GM19467 (cell line): ENCODE measurements at regions not wholly inside any gene's neighbourhood (a gene's known extent, or its start where the extent isn't known, plus 50 kb on each side); places are given as distances from the start of the nearest gene placed in this dataset.
"Not testable (repeated sequence)": the region's sequence is repeated elsewhere in the genome, so short reads cannot be mapped to it uniquely, and the experiment has no call there.

ENCODE experiments used
- ATAC-seq: cut with Tn5 transposase; IDR thresholded peaks from one replicate; pipeline ENCODE4 v1.9.1; 2021; ENCODE audit warnings: mild to moderate bottlenecking, moderate library complexity; ENCODE audit not compliant: unreplicated experiment

DNA sequence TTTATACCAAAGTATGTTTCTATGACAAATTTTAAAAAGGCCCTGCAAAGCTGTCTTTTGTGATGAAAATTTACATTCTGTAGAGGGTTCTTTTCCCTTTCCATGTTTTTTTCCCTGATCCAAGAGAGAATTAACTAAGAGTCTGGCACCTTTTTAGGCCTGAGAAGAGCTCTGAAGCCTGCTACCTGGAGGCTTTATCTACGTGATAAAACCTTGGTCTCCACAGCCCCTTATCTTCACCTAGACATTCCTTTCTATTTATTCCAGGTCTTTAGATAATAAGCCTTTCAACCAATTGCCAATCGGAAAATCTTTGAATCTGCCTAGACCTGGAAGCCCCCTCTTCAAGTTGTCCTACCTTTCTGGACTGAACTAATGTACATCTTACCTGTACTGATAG lies 774.1 kb upstream of the LRRTM1 start:
- ATAC-seq = no peak

DNA sequence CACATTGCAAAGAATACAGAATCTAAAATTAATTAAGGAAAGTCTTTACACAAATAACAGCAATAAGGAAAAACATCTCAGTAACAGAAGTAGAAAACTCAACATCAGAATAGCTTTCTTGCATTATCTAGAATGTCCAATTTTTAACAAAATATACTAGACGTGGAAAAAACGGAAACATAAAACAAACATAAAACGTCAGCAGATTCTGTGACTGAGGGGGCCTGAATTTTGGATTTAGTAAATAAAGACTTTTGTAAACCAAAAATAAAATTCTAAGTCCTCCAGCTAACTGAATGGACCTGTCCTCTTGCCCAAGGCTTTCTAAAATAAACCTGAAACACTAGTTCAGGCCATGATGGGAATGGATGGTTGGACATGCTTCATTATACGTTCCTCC lies 773.5 kb upstream of the LRRTM1 start:
- ATAC-seq = no peak

DNA sequence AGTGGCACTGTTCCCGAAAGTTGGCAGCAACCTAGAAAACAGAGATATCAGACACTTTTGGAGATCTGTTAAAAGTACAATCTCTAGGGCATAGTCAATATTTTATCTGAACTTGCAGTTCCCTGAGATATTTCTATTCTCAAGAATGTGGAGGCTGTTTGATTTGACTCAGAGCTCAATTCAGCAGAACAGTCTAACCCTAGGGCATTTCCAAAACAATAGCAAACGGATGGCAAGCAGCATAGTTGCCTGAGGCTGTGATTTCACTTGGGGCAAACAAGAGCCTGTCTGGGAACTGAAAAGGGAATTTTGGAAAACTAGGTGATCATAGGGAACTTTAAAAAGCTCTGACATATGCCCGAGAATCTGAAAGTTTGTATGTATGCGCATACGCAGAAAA lies 772.8 kb upstream of the LRRTM1 start:
- no peak for ATAC-seq

DNA sequence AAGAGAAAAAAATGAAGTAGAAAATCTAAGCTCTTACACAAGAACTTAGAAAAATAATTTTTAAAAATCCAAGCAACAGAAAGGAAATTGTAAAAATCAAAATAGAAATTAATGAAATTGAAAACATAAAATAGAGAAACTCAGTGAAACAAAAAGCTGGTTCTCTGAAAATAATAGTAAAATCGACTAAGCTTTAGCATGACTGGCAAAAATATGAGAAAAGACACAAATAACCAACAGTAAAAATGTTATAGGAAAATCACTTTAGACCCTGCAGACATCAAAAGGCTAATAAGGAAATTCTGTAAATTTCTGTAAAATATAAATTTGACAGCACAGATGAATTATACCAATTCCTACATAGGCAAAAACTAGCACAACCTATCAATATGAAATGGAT lies 768.9 kb upstream of the LRRTM1 start:
- ATAC-seq = no peak

DNA sequence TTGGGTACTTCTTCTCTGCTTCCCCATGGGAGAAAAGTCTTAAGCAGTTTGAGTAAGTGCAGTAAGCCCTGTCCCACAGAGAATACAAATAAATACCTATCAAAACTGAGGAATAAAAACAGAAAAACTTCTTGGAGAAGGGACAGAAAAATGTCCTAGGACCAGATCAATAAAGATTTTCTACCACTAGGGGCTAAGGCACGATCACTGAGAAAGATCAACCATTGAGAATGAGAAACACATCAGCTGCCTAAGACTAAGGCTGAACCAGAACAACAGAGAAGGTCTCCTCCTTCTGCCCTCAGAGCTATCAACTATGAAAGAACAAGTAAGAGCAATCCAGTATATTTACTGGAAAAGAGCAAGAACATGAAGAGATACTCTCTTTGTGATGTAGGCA lies 763.6 kb upstream of the LRRTM1 start:
- no peak for ATAC-seq

DNA sequence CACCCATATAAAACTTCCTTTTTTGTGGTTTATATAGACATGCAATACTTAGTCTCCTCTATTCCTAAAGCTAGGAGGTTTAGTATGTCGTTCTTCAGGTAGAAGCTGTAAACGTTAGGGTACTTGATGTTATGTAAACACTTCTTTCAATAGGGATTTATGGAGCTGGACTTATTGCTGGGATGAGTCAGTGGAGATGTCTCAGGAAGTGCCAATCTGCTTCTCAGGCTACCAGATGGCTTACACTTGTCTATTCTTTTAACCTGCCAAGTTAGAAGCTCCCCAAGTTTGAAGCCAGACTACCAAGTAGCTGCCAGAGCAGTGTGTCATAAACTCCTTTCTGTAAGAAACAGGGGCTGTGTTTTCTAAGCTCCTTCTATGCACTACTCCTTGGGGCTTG lies 756.5 kb upstream of the LRRTM1 start:
- no peak for ATAC-seq

DNA sequence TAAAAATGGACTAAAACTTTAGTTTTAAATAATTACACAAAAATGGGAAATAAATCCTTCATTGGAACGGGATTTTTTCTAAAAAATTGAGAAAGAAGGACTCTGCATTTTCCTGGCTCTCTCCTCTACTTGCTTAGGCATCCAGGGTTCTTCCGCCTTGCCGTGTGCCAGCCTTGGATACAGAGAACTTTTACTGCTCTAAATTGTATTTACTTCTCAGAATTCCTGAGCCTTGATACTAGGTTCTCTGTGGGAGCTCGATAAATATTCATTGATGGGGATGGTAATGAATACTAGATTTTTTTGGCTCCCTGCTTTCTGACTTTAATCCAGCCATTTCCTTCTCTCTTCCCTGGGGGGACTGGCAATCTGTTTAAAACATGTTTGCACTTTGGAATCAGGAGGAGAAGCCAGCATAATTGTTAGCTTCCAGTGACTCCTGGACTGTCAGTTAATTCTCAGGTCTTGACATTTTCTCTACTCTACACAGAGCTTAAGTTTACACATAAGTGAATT lies 746.1 kb upstream of the LRRTM1 start:
- no peak for ATAC-seq

DNA sequence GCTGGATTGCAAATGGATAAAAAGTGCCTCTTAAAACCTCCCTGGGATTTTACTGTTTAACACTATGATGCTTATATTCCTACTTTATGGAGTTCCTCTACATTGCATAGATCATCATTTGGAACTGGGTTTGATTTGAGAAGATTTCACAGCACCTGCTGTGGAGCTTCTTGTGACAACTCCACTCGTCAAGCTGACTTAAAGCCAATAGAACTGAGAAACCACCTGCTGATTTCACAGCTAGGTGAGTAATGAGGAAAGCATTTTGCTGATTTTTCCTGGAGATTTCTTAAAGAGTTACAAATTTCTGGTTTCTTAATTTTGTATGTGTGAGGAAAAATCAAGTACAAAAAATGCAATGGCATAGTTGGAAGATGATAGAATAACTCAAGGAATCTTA lies 739.1 kb upstream of the LRRTM1 start:
- no peak for ATAC-seq

DNA sequence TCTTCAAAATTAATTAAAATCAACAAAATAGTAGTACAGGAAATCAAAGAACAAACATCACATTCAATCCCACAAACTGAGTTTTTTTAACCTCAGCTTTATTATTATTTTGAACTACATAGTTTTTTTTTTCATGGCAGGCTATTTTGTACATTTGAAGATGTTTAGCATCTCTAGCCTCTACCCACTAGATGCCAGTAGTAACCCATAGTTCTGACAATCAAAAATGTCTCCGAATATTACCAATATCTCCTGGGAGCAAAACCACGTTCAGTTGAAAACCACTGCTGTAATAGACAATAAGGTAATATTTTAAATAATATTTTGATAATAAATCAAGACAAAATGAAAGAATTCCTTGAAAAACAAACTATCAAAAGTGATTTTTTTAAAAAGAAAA lies 702.6 kb upstream of the LRRTM1 start:
- no peak for ATAC-seq

DNA sequence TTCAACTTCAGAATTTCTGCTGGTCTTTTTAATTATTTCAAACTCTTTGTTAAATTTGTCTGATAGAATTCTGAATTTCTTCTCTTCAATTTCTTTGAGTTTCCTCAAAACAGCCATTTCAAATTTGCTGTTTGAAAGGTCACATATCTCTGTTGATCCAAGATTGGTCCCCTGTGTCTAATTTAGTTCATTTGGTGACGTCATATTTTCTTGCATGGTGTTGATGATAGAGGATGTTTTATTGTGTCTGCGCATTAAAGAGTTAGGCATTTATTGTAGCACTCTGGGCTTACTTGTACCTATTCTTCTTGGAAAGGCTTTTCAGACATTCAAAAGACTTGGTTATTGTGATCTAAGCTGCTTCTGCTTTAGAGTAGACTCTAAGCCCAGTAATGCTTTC lies 698.4 kb upstream of the LRRTM1 start:
- no peak for ATAC-seq

DNA sequence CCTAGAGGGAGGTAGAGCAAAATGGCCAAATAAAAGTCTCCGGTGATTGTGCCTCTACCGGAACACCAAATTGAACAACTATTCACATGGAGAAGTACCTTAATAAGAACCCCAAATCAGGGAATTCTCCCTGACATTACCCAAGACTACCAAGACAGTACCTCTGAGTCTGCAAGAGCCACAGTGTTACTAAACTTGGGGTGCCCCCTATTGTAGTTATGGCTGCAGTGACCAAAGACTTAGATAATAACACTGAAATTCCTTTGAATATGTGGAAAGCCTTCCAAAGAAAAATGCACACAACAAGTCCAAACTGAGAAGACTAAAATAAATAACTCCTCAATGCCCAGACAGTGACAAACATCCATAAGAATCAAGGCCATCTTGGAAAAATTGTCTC lies 682.9 kb upstream of the LRRTM1 start:
- ATAC-seq = no peak

DNA sequence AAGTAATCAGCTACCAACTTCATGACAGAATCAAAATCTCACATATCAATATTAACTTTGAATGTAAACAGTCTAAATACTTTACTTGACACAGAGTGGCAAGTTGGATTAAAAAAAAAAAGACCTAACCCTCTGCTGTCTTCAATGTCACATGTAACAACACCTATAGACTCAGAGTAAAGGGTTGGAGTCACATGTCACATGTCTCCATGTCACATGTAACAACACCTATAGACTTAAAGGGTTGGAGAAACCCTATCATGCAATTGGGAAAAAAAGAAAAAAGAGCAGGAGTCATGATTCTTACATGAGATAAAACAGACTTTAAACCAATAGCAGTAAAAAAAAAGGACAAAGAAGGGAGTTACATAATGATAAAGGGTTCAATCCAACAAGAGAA lies 665.3 kb upstream of the LRRTM1 start:
- no peak for ATAC-seq

DNA sequence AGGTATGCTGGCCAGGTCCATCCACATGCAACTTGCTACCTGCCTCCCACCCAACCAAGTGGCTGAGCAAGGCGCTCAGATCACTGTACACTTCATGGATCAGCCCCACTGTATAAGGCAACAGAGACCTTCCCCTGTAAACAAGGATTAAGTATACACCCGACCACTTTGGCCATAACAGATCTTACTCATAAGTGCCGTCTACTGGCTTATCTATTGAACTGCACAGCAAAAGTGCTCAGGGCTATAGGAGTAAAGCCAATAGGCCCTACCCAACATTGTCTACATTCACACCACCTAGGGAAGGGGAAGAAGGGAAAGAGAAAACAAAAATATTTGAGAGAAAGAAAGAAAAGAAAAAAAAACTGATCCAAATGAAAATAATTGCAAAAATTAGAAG lies 663.9 kb upstream of the LRRTM1 start:
- no peak for ATAC-seq

DNA sequence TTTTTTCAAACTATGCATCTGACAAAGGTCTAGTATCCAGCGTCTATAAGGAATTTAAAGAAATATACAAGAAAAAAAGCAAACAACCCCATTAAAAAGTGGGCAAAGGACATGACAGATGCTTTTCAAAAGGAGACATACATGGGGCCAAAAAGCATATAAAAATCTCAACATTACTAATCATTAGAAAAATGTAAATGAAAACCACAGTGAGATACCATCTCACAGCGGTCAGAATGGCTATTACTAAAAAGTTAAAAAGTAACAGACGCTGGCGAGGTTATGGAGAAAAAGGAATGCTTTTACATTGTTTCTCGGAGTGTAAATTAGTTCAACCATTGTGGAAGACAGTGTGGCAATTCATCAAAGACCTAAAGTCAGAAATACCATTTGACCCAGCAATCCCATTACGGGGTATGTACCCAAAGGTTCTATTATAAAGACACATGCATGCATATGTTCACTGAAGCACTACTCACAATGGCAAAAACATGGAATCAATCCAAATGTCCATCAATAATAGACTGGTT lies 643.1 kb upstream of the LRRTM1 start:
- no peak for ATAC-seq

DNA sequence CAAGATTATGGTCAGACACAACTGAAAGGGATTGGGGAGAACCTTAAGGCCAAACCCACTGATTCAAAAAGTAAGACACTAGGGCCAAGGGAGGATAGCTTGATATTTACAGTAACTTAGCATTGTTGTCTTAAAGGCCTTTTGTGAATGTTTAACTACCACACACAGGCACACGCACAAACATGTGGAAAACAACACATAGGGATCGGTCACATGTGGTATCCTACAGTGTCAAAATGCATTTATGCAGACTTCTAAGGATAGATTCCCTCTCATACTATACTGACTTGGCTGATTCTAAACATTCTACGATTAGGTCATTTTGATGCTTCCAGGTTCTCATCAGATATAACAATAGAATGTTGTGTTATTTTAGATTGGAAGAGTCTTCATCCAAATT lies 638.9 kb upstream of the LRRTM1 start:
- no peak for ATAC-seq

DNA sequence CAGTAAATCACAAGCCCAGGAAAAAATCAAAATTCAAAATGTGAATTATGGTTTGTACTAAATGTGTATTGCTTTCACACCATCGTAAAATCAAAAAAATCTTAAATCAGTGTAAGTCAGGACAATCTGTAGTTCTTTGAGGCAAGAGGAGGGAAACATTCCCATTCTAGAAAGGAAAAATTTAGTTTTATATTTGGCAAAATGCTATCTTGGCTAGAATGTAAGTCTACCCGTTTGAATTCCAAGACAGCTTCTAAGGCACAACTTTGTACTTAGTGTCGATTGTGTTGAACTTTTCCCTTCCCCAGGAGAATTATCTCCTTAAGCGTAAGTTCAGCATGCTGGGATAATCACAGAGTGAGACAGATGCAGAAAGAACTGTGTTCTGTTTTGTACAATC lies 638.2 kb upstream of the LRRTM1 start:
- no peak for ATAC-seq

DNA sequence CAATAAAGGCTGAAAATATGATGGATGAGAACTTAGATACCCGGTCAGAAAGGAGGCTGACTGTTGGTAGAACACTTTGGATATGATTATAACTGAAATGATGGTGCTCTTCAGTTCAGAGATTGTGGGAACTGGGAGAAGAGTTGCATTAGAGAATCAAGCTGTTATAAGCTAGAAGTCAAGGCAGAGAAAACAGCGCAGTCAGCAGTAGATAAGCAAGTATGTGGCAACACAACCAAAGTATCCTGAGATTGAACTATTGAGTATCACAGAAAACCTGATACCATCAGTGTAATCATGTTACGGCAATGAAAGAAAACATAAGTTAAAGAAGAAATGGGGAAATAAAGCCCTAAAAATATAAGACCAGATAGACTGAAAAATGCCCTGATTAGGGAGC lies 633.9 kb upstream of the LRRTM1 start:
- no peak for ATAC-seq

DNA sequence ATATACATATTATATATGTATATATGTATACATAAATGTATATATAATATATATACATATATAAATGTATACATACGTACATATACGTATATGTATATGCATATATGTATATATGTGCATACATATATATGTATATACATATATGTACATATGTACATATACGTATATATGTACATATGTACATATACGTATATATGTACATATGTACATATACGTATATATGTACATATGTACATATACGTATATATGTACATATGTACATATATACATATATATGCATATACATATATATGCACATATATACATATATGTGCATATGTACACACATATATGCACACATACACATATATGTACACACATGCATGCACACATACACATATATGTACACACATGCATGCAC lies 627.3 kb upstream of the LRRTM1 start:
- not testable (repeated sequence) for ATAC-seq

DNA sequence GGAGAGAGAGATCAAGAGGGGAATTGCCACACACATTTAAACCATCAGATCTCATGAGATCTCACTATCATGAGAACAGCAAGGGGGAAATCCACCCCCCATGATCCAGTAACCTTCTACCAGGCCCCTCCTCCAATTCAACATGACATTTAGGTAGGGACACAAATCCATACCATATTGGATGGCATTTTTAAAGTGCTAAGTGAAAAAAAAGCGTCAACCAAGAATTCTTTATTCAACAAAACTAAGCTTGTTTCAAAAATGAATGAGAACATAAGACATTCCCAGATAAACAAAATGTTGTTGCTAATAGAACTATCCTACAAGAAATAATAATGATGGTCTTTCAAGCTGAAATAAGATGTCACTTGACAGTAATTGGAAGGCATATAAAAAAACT lies 626.2 kb upstream of the LRRTM1 start:
- no peak for ATAC-seq

DNA sequence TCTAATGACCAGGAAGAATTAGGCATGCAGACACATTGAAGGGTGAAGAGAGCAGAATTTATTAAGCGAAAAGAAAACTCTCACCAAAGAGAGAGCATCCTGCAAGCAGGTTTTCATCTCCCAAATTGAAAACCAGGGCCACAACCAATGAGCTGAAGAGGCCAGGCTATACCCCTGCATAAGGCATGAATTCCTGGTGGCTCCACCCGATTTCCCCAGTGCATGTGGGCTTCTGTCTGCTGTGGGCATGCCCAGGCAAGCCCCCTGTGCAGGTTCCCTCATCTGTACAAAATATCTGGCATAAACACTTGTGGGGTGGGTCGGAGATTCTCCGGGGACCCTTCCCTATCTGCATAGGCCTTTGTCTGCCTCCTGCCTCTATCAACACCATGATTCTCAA lies 621.6 kb upstream of the LRRTM1 start:
- ATAC-seq = no peak

DNA sequence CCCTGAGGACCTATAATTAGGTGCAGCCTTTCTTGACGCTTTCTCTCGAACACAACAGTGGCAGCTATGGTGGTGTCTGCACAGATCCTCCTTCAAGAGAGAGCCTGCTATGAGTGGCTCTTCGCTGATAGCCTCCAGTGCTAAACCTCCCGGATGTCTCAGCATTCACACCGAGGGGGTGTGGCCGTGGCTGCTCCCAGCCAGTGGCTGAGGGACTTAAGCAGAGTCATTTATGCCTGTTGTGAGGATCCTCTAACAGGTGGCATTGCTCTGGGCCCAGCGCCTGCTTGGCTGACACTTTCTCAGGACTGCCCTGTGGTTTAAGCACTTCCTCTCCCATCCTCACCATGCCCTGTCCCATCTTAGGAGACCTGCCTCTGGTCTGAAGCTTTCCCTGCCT lies 592.0 kb upstream of the LRRTM1 start:
- no peak for ATAC-seq

DNA sequence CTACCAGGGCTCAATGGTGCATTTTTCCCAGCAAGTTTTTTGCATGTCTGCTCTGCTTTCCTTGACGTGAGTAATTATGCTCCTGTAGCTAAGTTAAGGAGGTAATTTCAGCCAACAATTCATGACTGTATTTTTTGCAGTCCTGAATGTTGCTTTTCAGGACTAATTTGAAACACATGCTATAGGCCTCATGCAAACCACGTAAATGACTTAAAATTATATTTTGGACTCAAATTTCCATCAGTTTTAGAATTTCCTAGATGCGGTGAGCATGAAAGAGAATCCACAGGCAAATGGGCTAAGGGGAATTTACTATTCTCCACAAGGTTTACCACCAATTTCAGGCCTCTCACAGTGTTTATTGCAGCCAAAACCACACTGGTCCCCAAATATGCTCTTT lies 589.9 kb upstream of the LRRTM1 start:
- no peak for ATAC-seq

DNA sequence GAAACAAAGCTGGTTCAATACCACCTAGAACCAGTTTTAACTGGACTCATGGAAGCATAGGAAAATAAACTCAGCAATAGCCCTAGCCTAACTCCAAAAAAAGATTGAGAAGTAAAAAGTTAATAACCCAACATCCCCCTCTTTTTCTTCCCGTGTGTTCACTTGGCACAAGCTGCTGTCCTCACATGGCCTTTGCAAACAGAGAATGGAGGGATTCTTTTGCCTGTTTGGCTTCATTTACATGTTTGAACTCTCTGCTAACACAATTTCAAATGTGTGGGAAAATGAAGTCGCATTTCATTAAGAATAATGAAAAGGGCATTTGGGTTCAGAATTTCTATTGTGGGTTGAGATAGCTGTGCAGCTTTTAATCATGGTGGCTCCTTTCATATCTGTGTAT lies 589.2 kb upstream of the LRRTM1 start:
- ATAC-seq = no peak

DNA sequence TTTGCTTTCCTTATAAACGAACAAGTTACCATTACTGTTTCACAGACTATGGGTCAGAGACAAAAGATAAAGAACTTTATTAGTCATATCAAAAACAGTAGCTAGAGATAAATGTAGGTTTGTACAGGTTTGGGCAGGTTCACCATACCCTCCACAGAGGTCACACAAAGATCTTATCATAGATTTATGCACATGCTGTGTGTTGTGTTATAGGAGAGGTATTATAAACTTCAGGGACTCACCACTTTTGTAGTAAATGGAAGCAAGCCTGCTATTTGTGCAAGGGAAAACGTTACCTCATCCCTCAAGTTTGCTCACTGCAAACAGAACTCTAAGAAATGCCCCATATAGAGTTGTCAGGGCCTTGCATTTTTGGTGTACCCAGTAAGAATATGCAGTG lies 584.5 kb upstream of the LRRTM1 start:
- ATAC-seq = no peak
